IPS DF 6.9 (cell line): ENCODE measurements at regions not wholly inside any gene's neighbourhood (a gene's known extent, or its start where the extent isn't known, plus 50 kb on each side); places are given as distances from the start of the nearest gene placed in this dataset.
"Not testable (repeated sequence)": the region's sequence is repeated elsewhere in the genome, so short reads cannot be mapped to it uniquely, and the experiment has no call there.

ENCODE experiments used
- DNase-seq: peaks from one replicate; pipeline ENCODE4 v3.0.0-alpha.2; 2013; ENCODE audit warnings: low read depth, low spot score
- H3K27ac ChIP-seq: one replicate; pipeline ENCODE4 v1.5.1; 2013; ENCODE audit warnings: low read length, control low read depth
- H3K27me3 ChIP-seq: 2 replicates; pipeline ENCODE4 v1.6.1; 2013; ENCODE audit warnings: mild to moderate bottlenecking, low read length; ENCODE audit not compliant: control insufficient read depth, insufficient read depth
- H3K36me3 ChIP-seq: 2 replicates; pipeline ENCODE4 v1.6.1; 2013; ENCODE audit warnings: low read length; ENCODE audit not compliant: control insufficient read depth, insufficient read depth
- H3K4me1 ChIP-seq: 2 replicates; pipeline ENCODE4 v1.6.1; 2013; ENCODE audit warnings: low read length; ENCODE audit not compliant: control insufficient read depth, insufficient read depth
- H3K4me3 ChIP-seq: 2 replicates; pipeline ENCODE4 v1.5.1; 2013; ENCODE audit warnings: mild to moderate bottlenecking, low read length
- H3K9me3 ChIP-seq: 2 replicates; pipeline ENCODE4 v1.6.1; 2013; ENCODE audit warnings: low read length, inconsistent platforms; ENCODE audit not compliant: control insufficient read depth, insufficient read depth
- WGBS: extraction: QIAGEN DNeasy Blood & Tissue Kit; methylation state at CpG from one replicate; pipeline ENCODE4 v1.1.7; 2013; ENCODE audit warnings: mixed read lengths, missing lambda C conversion rate; ENCODE audit not compliant: insufficient read length, insufficient coverage; 5-methylcytosine and 5-hydroxymethylcytosine counted together

- no peak overlapping the region for H3K4me3 ChIP-seq
- H3K36me3 ChIP-seq, result no peaks in the 10 kb centered on the region
- no peaks in the 10 kb centered on the region for H3K4me1 ChIP-seq
- H3K27me3 ChIP-seq, result no peaks in the 10 kb centered on the region
- no peak for DNase-seq
- no peak overlapping the region for H3K27ac ChIP-seq
- H3K9me3 ChIP-seq, result no peaks in the 10 kb centered on the region
These were observed 186.0 kb upstream of the MMS22L start for GRCh38 chr6:97468981-97469380.

GRCh38 chr6:97469451-97469850, 186.4 kb upstream of the MMS22L start:
- no peak overlapping the region for H3K27ac ChIP-seq
- no peak overlapping the region for H3K4me3 ChIP-seq
- H3K36me3 ChIP-seq, result no peaks in the 10 kb centered on the region
- no peaks in the 10 kb centered on the region for H3K9me3 ChIP-seq
- no peaks in the 10 kb centered on the region for H3K27me3 ChIP-seq
- no peaks in the 10 kb centered on the region for H3K4me1 ChIP-seq
- no peak for DNase-seq
- no CpG with 5 or more reads among the region's 1 CpG for WGBS

GRCh38 chr6:97470322-97470721, 187.3 kb upstream of the MMS22L start:
- Histone ChIP-seq H3K4me3 (no peak overlapping the region), H3K36me3 (no peaks in the 10 kb centered on the region), H3K4me1 (no peaks in the 10 kb centered on the region), H3K27me3 (no peaks in the 10 kb centered on the region), H3K9me3 (no peaks in the 10 kb centered on the region), H3K27ac (no peak overlapping the region)
- WGBS, result no CpG with 5 or more reads among the region's 2 CpGs
- no peak for DNase-seq

GRCh38 chr6:97473979-97474378, 191.0 kb upstream of the MMS22L start:
- DNase-seq, result no peak
- H3K27ac ChIP-seq, result no peak overlapping the region
- WGBS, result no CpG with 5 or more reads among the region's 4 CpGs
- no peaks in the 10 kb centered on the region for H3K4me1 ChIP-seq
- H3K27me3 ChIP-seq, result no peaks in the 10 kb centered on the region
- H3K4me3 ChIP-seq, result no peak overlapping the region
- H3K36me3 ChIP-seq, result no peaks in the 10 kb centered on the region
- no peaks in the 10 kb centered on the region for H3K9me3 ChIP-seq

- Histone ChIP-seq H3K4me1 (no peaks in the 10 kb centered on the region), H3K27me3 (no peaks in the 10 kb centered on the region), H3K27ac (no peak overlapping the region), H3K4me3 (no peak overlapping the region), H3K9me3 (no peaks in the 10 kb centered on the region), H3K36me3 (no peaks in the 10 kb centered on the region)
- DNase-seq, result peak; percentile 20
- WGBS, result no CpG with 5 or more reads among the region's 4 CpGs
These were observed 214.8 kb upstream of the MMS22L start for GRCh38 chr6:97497713-97498331.

GRCh38 chr6:97501853-97502252, 218.8 kb upstream of the MMS22L start:
- Histone ChIP-seq H3K4me1 (no peaks in the 10 kb centered on the region), H3K36me3 (no peaks in the 10 kb centered on the region), H3K4me3 (no peak overlapping the region), H3K9me3 (no peaks in the 10 kb centered on the region), H3K27ac (no peak overlapping the region), H3K27me3 (no peaks in the 10 kb centered on the region)
- WGBS, result no CpG with 5 or more reads among the region's 2 CpGs
- no peak for DNase-seq

- Histone ChIP-seq H3K36me3 (no peaks in the 10 kb centered on the region), H3K27ac (no peak overlapping the region), H3K4me1 (no peaks in the 10 kb centered on the region), H3K27me3 (no peaks in the 10 kb centered on the region), H3K9me3 (no peaks in the 10 kb centered on the region), H3K4me3 (no peak overlapping the region)
- no peak for DNase-seq
- no CpG with 5 or more reads among the region's 1 CpG for WGBS
These were observed 225.6 kb upstream of the MMS22L start for GRCh38 chr6:97508646-97509045.

- H3K27me3 ChIP-seq, H3K27ac ChIP-seq, H3K4me1 ChIP-seq, H3K36me3 ChIP-seq, DNase-seq, H3K9me3 ChIP-seq, H3K4me3 ChIP-seq: not testable (repeated sequence)
These were observed 230.2 kb upstream of the MMS22L start for GRCh38 chr6:97513260-97513659.

GRCh38 chr6:97524811-97525210, 241.8 kb upstream of the MMS22L start:
- H3K4me1 ChIP-seq, result no peaks in the 10 kb centered on the region
- no peak overlapping the region for H3K4me3 ChIP-seq
- H3K27ac ChIP-seq, result no peak overlapping the region
- no peaks in the 10 kb centered on the region for H3K27me3 ChIP-seq
- H3K36me3 ChIP-seq, result no peaks in the 10 kb centered on the region
- no CpG with 5 or more reads among the region's 4 CpGs for WGBS
- peak; percentile 54 for DNase-seq
- no peaks in the 10 kb centered on the region for H3K9me3 ChIP-seq

- H3K36me3 ChIP-seq, result no peaks in the 10 kb centered on the region
- WGBS, result no CpG with 5 or more reads among the region's 2 CpGs
These were observed 252.8 kb upstream of the MMS22L start for GRCh38 chr6:97535800-97536199.

GRCh38 chr6:97548354-97548753, 265.3 kb upstream of the MMS22L start:
- H3K27me3 ChIP-seq, result no peaks in the 10 kb centered on the region
- H3K4me1 ChIP-seq, result no peaks in the 10 kb centered on the region
- DNase-seq, result no peak
- no peaks in the 10 kb centered on the region for H3K36me3 ChIP-seq
- H3K9me3 ChIP-seq, result no peaks in the 10 kb centered on the region
- no peak overlapping the region for H3K4me3 ChIP-seq
- no peak overlapping the region for H3K27ac ChIP-seq
- no CpG with 5 or more reads among the region's 1 CpG for WGBS

More at GRCh38 chr6:97535800-97536199, 252.8 kb upstream of the MMS22L start:
- Histone ChIP-seq H3K9me3 (no peaks in the 10 kb centered on the region; the same call in 1 of the 2 replicates), H3K4me3 (no peak overlapping the region), H3K4me1 (no peaks in the 10 kb centered on the region), H3K27me3 (no peaks in the 10 kb centered on the region), H3K27ac (no peak overlapping the region)
- no peak for DNase-seq
